Activated CD4-positive, alpha-beta memory T cell treated with anti-CD3 and anti-CD28 coated beads for 36 hours (primary cell): ENCODE measurements at regions not wholly inside any gene's neighbourhood (a gene's known extent, or its start where the extent isn't known, plus 50 kb on each side); places are given as distances from the start of the nearest gene placed in this dataset.
"Not testable (repeated sequence)": the region's sequence is repeated elsewhere in the genome, so short reads cannot be mapped to it uniquely, and the experiment has no call there.

Experiments
- CTCF ChIA-PET: fragments of 350-600 bp; sonication (Branson Sonifier 250); formaldehyde crosslinking; loops from one replicate; lab custom pipeline; 2021; ENCODE audit warnings: antibody characterized with exemption, inconsistent platforms; lab: Charles Lee
- POLR2A ChIA-PET: fragments of 350-600 bp; sonication (Branson Sonifier 250); formaldehyde crosslinking; loops from one replicate; lab custom pipeline; 2021; ENCODE audit warnings: antibody characterized with exemption; lab: Charles Lee
- DNase-seq: peaks from one replicate; pipeline ENCODE4 v3.0.0-alpha.2; 2020
- H3K27ac Mint-ChIP-seq: one replicate; pipeline ENCODE4 v1.8.0; 2021; ENCODE audit warnings: mixed read lengths
- H3K27me3 Mint-ChIP-seq: one replicate; pipeline ENCODE4 v1.8.0; 2021; ENCODE audit warnings: mixed read lengths
- H3K36me3 Mint-ChIP-seq: one replicate; pipeline ENCODE4 v1.8.0; 2021; ENCODE audit warnings: mixed read lengths
- H3K4me1 Mint-ChIP-seq: one replicate; pipeline ENCODE4 v1.8.0; 2021; ENCODE audit warnings: low read depth, mixed read lengths
- H3K4me3 Mint-ChIP-seq: one replicate; pipeline ENCODE4 v1.8.0; 2021; ENCODE audit warnings: mild to moderate bottlenecking, mixed read lengths
- H3K9me3 Mint-ChIP-seq: one replicate; pipeline ENCODE4 v1.8.0; 2021; ENCODE audit warnings: mixed read lengths
- intact Hi-C: fragments of 100-400 bp; cut with micrococcal nuclease; formaldehyde crosslinking; loops from one replicate; pipeline ENCODE4 v1.15.1; 2023

- H3K27ac Mint-ChIP-seq, CTCF ChIA-PET, POLR2A ChIA-PET, H3K4me1 Mint-ChIP-seq, H3K4me3 Mint-ChIP-seq, H3K36me3 Mint-ChIP-seq, intact Hi-C loops, H3K27me3 Mint-ChIP-seq, DNase-seq, H3K9me3 Mint-ChIP-seq: not testable (repeated sequence)
These were observed 96.0 kb upstream of the LRPAP1 start for GRCh38 chr4:3627967-3628867.

GRCh38 chr4:3627456-3627855 lies 95.2 kb upstream of the LRPAP1 start:
- DNase-seq, H3K36me3 Mint-ChIP-seq, H3K9me3 Mint-ChIP-seq, POLR2A ChIA-PET, H3K4me3 Mint-ChIP-seq, CTCF ChIA-PET, intact Hi-C loops, H3K4me1 Mint-ChIP-seq, H3K27ac Mint-ChIP-seq: not testable (repeated sequence)
- H3K27me3 Mint-ChIP-seq = peaks cover 18% of the 10 kb centered on the region

GRCh38 chr4:3626131-3626884 lies 94.1 kb upstream of the LRPAP1 start:
- H3K4me1 Mint-ChIP-seq, H3K36me3 Mint-ChIP-seq, H3K4me3 Mint-ChIP-seq, H3K27ac Mint-ChIP-seq, H3K9me3 Mint-ChIP-seq, DNase-seq, POLR2A ChIA-PET, intact Hi-C loops, CTCF ChIA-PET: not testable (repeated sequence)
- H3K27me3 Mint-ChIP-seq = peaks cover 21% of the 10 kb centered on the region

GRCh38 chr4:3625286-3625875 lies 93.2 kb upstream of the LRPAP1 start:
- POLR2A ChIA-PET, H3K4me3 Mint-ChIP-seq, H3K9me3 Mint-ChIP-seq, H3K4me1 Mint-ChIP-seq, CTCF ChIA-PET, H3K27ac Mint-ChIP-seq, H3K36me3 Mint-ChIP-seq, intact Hi-C loops, DNase-seq: not testable (repeated sequence)
- H3K27me3 Mint-ChIP-seq = peaks cover 21% of the 10 kb centered on the region

- H3K36me3 Mint-ChIP-seq, H3K27ac Mint-ChIP-seq, H3K9me3 Mint-ChIP-seq, intact Hi-C loops, H3K4me1 Mint-ChIP-seq, CTCF ChIA-PET, H3K4me3 Mint-ChIP-seq, POLR2A ChIA-PET, DNase-seq: not testable (repeated sequence)
- peaks cover 19% of the 10 kb centered on the region for H3K27me3 Mint-ChIP-seq
These were observed 91.6 kb upstream of the LRPAP1 start for GRCh38 chr4:3623809-3624329.

GRCh38 chr4:3623106-3623505 lies 90.9 kb upstream of the LRPAP1 start:
- no peaks in the 10 kb centered on the region for H3K9me3 Mint-ChIP-seq
- ChIA-PET CTCF (no interaction called here), POLR2A (no interaction called here)
- DNase-seq = no peak
- intact Hi-C loops = no loop called here
- H3K27ac Mint-ChIP-seq = no peak overlapping the region
- no peak overlapping the region for H3K4me3 Mint-ChIP-seq
- H3K4me1 Mint-ChIP-seq = peaks cover 3% of the 10 kb centered on the region
- peaks cover 24% of the 10 kb centered on the region for H3K27me3 Mint-ChIP-seq
- H3K36me3 Mint-ChIP-seq = no peaks in the 10 kb centered on the region

GRCh38 chr4:3620365-3620764 lies 88.1 kb upstream of the LRPAP1 start:
- POLR2A ChIA-PET, H3K4me1 Mint-ChIP-seq, H3K27ac Mint-ChIP-seq, H3K9me3 Mint-ChIP-seq, H3K36me3 Mint-ChIP-seq, intact Hi-C loops, DNase-seq, CTCF ChIA-PET, H3K4me3 Mint-ChIP-seq: not testable (repeated sequence)
- H3K27me3 Mint-ChIP-seq = peaks cover 27% of the 10 kb centered on the region

GRCh38 chr4:3619698-3620097 lies 87.5 kb upstream of the LRPAP1 start:
- H3K36me3 Mint-ChIP-seq, CTCF ChIA-PET, H3K4me3 Mint-ChIP-seq, DNase-seq, H3K27ac Mint-ChIP-seq, intact Hi-C loops, POLR2A ChIA-PET, H3K4me1 Mint-ChIP-seq, H3K9me3 Mint-ChIP-seq: not testable (repeated sequence)
- peaks cover 23% of the 10 kb centered on the region for H3K27me3 Mint-ChIP-seq

- H3K4me1 Mint-ChIP-seq, intact Hi-C loops, H3K36me3 Mint-ChIP-seq, CTCF ChIA-PET, H3K9me3 Mint-ChIP-seq, H3K27ac Mint-ChIP-seq, H3K4me3 Mint-ChIP-seq, POLR2A ChIA-PET, DNase-seq: not testable (repeated sequence)
- H3K27me3 Mint-ChIP-seq = peaks cover 19% of the 10 kb centered on the region
These were observed 86.1 kb upstream of the LRPAP1 start for GRCh38 chr4:3618341-3618740.

- intact Hi-C loops = no loop called here
- Mint-ChIP-seq H3K9me3 (peaks cover 5% of the 10 kb centered on the region), H3K27me3 (peaks cover 10% of the 10 kb centered on the region), H3K4me3 (no peak overlapping the region), H3K36me3 (no peaks in the 10 kb centered on the region), H3K27ac (no peak overlapping the region), H3K4me1 (peaks cover 3% of the 10 kb centered on the region)
- CTCF ChIA-PET = no interaction called here
- POLR2A ChIA-PET = no interaction called here
- no peak for DNase-seq
These were observed 83.4 kb upstream of the LRPAP1 start for GRCh38 chr4:3615386-3616286.

GRCh38 chr4:3614731-3614980 lies 82.4 kb upstream of the LRPAP1 start:
- ChIA-PET POLR2A (no interaction called here), CTCF (no interaction called here)
- Mint-ChIP-seq H3K4me3 (no peak overlapping the region), H3K9me3 (peaks cover 5% of the 10 kb centered on the region), H3K27me3 (peaks cover 10% of the 10 kb centered on the region), H3K4me1 (no peaks in the 10 kb centered on the region), H3K27ac (no peak overlapping the region), H3K36me3 (no peaks in the 10 kb centered on the region)
- DNase-seq = no peak
- intact Hi-C loops = no loop called here
